Central memory CD4-positive, alpha-beta T cell (primary cell): ENCODE measurements at regions not wholly inside any gene's neighbourhood (a gene's known extent, or its start where the extent isn't known, plus 50 kb on each side); places are given as distances from the start of the nearest gene placed in this dataset.
"Not testable (repeated sequence)": the region's sequence is repeated elsewhere in the genome, so short reads cannot be mapped to it uniquely, and the experiment has no call there.

ENCODE experiments used
- DNase-seq: peaks from one replicate; pipeline ENCODE4 v3.0.0; 2022

DNA sequence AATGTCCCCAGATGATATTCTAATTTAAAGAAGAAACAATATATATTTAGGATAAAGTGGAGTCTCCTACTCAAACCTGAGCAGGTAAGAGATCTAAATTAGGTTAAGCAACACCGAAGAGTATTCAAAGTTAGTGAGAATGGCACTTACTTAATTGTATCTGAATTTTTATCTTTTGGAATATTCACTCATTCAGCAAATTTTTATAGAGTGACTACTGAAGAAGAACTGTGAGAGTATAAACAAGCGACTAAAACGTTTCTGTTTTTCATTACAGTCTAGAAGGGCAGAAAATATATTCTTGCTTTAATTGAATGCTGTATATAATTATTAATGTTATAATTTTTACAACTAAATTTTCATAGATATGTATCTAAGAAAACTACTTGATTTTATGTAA is 567.7 kb upstream of the TBL1XR1 start:
- no peak for DNase-seq

DNA sequence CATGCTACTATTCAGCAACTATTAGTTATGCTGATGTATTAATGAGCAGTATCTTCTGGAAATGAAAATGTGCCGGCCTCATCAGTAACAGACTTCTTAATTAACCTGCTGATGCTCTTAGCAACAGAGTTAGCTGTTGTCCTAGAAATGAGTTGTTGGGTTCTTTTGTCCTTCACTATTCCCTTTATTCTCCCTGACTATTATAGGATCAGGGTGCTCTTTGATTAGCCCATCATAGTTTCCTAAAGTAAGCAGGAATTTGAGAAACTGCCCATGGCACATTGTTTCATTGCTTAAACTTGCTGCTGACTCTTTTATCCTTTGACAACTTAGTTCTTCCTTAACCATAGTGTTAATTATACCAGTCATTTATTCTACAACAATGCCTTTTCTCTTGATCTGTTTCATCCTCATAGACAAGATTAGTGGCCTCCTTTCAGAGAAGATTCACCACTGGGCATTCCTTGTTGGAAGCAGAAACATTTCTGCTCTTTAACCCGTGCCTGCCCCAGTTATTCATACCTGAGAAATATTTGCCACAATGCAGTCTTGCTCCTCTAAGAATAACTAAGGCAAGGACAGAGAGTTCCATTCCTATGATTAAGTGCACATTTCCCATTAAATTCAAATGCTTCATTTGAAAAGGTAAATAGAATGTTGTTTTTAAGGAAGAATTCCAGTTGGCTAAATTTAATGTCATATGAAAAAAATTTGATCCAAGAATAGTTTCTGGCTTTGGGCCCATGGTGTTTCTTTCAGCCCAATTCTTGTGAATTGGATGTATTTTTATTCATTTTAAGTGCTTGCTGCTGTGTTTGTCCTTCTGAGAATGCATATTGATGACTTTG is 573.3 kb upstream of the TBL1XR1 start:
- DNase-seq, result no peak

DNA sequence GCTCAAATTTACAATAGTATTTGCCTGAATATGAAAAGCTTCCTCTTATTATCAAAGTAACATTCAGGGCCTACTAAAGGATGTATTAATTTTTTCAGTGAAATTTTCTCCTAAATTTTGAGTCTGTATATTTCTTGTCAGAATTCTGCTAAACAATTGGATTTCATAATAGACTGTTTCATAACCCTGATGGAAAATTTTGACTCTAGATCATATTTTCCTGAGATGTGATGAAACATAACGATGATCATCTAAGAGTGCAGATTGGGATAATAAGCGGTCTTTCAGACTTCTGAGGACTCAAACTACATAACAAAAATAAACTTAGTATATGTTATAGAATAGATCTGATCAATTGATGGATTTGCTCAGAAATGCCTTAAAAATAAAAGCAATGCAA is 574.5 kb upstream of the TBL1XR1 start:
- no peak for DNase-seq

DNA sequence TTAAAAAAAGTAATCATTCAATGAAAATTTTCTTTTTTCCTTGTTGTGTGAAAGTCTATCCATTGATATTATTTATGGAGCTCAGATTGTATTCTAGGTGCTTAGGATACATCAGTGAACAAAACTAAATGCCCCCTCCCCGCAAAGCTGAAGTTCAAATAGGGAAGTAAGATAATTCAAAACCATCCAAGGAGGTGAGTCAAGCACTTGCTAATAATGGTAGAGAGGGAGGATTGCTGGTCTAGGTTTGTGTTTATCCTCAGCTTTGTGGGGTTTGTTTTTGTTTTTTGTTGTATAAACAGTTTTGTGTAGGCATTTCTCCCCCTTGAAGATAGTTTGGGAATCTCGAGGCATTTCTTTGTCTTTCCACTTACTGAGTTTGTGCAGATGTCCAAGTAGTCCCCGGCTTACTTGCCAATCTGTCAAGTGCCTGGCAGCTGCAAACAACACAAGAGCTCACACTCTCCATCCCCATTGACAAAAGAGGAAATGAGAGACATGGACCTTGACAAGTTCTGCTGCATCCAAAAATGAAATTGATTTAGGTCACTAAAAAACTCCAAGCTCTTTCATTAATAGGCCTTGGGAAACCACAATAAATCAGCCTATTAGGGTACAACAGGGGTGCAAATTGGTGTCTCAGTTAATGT is 575.8 kb upstream of the TBL1XR1 start:
- no peak for DNase-seq

DNA sequence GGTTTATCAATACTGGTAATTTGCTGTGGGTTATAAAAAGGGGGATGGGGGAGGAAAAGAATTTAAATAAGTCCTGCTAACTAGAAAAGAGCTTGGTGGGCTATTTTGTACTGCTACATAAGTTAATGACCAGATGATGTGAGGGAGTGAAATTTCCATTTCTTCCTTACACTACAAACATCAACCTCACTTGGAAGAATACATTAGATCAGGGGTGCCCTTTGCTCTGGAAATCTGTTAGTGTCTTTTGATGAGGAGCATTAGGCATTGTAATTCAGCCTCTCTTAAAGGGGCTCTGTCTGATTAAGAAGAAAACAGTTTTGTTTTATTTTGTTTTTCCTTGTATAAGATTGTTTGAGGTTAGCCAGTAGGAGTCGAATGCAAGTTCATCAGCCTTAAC is 576.4 kb upstream of the TBL1XR1 start:
- DNase-seq, result no peak

DNA sequence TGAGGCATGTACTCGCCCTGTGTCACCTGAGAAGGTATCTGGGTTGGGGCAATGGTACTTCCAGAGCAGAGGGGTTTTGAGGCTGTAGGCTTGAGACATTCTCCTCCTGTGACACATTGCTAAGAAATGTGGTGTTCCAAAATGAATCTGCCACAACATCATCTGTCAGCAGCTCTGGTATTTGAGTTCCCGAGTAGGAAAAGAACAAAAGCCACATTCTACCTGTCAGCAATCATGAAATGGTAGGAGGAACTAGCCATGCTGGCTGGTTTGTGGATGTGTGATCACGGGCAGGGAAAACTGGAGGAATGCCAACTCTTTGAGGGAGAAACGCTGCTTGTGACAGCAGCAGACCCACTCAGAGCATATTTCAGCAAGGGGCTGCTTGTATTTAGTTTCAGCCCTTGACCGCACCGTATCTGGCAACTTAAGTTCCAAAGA is 579.4 kb upstream of the TBL1XR1 start:
- no peak for DNase-seq

DNA sequence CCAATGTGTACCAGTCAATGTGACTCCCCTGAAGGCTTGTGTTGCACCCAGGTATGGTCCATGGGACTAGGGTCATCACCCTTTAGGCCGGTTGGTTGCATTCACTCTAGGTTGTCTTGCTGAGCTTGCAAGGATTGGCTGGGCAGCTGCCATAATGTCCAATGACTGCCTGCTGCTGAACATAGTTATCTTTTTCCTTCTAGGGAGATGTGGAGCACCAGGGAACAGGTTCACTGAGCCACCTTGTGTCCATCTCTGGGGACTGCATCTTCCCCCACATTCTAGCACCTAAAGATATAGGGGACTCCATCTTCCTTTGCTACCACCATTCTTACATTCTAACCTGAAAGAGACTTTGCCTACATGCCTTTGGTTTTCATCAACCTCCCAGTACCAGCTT is 580.4 kb upstream of the TBL1XR1 start:
- DNase-seq, result no peak

DNA sequence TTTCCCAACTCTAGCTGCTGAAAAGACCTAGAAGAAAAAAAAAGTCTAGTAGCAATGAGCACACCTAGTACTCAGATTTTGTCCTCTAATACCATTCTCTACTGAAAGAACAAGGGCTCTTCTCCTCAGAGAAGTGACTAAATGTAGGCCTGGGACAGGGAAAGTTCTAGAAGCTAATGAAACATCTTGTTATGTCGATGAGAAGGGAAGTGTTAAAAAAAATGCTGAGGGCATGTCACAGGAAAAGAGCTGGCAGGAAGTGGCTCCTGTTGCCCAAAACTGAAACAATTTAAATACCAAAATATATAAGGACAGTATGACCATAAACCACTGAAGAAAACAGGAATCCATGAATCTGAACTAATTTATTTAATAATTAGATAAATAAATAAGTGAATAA is 581.4 kb upstream of the TBL1XR1 start:
- no peak for DNase-seq

DNA sequence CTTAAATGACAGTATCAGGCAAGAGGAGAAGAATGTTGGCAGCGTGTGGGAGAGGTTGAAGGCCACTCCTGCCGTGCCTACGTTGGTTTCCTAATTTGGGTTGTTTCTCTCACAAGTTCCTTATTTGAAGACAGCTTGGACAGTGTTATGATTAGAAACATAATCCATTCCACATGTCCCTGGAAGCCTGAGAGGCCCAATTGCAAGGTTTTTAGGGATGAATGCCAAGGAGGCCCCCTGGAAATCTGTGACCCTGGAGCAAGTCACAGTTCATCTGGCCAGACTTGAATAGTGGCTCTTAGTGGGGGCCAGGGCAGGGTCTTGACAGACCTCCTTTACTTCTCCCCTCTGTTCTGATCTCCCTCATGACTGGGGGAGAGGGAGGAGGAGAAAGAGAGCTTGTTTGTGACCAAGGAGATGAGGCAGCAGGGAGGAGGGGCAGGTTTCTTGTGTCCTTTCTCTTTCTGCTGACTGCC is 584.4 kb upstream of the TBL1XR1 start:
- no peak for DNase-seq

DNA sequence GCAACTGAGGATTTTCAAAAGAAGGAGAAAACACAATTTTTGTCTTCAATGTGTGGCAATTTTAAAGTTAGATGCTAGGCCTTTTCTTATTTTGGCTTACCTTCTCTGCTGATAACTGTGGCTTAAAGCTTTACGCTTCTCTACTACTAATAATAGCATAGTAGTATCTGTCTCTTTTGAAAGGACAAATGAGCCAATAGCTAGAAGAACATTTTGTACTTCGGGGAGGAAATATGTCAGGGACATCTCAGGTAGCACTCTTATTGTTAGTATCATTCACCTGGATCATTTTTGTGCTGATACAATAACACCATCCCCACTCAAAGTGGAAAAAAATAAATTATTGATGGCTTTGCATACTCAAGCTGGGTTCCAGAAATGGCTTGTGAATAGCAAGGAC is 586.1 kb upstream of the TBL1XR1 start:
- no peak for DNase-seq

DNA sequence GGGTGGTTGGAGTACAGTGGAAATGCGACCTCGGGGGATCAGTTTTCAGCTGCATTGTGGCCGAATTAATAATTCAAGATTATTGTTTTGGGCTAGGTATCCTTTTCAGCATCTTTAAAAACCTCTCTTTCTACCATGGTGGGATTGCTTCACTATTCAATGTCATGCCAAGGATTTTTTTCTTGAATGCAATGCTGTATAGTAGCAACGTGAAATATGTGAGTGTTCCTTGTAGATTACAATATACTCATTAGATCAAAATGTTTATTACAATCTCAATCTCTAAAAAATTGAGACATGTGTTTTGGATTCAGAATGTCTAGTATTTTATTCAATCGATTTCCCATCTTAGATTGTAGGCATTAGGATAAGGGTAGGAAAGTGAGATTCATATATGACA is 586.5 kb upstream of the TBL1XR1 start:
- no peak for DNase-seq

DNA sequence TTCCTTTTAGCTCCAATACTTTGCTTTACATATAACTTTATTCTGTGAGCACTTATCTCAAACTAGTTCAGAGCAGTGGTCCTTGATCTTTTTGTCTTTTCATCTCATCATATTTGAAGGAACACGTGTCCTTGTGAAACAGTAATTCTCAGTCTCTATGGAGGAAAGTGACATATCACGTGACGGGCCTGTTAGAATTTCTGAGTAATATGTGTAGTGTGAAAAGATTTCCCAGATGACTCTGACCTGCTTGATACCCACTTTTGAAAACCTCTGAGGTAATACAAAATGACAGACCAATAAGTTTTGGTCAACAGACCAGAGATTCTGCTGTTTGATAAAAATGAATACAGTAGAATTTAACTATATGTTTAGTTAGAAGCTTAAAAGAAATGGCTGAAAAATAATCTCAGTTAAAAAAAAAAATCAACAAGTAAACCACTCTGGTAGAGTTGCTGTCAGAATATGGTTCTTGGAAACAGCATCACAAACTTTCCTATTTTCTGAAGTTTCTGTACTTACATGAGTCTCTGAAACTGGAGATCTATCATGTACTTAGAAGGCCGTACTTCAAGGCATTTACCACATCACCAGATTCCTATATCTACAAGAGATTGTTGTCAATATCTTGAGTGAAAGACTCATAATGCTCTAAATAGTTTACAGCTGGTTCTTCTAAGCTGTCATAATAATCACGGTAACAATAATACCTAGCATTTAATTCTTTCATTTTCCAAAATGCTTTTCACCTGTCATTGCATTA is 590.2 kb upstream of the TBL1XR1 start:
- no peak for DNase-seq

DNA sequence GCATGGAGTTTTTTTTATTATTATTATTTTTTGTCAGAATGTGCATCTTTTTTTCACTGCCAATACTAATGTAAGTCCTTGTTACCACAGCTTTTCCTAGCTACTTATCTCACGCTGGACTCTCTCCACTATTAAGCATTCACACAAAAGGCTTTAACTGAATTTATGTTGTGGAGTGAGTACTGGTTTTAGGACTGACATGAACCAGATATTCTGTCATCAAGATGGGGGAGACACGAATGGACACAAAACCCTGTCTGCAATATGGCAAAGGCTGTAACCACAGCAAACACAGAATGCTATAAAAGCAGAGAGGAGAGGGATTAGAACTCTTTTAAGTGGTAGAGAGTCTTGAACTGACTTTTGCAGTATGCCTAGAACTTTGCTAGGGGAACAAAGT is 592.2 kb upstream of the TBL1XR1 start:
- no peak for DNase-seq

DNA sequence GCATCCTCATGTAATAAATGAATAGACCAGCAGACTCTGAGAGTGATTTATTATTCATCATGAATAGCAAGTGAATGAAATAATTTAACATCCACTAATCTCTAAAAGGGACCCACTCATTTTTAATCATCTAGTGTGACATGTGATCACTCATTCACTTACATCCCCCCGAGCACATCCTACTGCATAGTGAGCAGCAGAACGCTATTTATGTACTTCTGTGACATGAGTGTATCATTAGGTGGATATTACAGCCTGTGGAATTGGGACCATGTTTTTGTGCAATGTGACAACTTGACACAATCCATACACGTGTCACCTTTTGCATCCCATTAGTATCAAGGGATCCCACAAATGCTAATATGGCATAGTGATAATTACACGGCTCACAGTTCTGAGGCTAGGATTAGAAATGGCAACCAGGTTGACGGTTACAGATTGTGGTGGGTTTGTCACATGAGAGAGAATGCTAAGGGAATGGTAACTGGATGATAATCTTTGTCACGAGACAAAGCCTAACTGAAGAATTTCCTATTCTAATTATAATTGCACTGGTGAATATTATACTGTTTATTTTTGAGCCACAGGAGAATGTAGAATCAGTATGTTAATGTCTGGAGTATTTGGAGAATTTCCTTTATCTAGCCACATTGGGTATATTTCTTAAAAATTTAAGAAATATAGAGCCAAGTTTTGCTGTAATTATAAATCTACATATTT is 595.2 kb upstream of the TBL1XR1 start:
- DNase-seq, result no peak

DNA sequence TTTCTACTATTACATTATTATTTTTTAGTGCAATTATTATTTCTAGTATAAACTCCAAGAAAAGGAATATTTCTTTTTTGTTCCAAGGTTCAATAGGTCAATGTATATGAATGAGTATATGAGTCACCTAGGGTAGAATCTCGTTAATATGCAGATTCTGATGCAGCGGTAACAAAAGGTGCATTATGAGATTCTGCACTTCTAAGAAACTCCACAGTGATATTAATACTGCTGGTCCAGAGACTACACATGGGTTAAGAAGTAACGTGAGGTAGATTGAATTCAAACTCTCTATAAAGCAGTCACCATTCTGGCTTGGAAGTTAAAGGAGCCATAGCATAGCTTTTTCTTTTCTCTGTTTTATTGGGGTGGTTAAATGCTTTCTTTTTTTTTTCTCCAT is 596.2 kb upstream of the TBL1XR1 start:
- DNase-seq, result no peak

DNA sequence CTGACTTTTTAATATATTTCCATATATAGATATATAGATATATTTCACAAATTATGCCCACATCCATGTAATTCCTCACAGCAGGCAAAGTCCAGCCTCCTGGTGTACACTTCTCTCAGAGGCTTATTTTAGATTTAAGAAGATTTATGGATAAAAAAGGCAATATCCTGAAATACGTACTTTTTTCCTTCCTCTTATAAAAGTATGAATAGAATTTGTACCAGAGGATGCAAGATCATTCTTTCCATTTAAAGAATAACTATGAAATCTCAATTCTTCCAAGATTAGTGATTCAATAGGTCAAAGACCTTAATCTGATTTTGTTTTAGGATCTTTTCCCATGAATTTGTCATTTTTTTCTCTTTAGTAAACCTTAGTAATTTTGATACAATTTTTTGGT is 597.9 kb upstream of the TBL1XR1 start:
- DNase-seq, result no peak

DNA sequence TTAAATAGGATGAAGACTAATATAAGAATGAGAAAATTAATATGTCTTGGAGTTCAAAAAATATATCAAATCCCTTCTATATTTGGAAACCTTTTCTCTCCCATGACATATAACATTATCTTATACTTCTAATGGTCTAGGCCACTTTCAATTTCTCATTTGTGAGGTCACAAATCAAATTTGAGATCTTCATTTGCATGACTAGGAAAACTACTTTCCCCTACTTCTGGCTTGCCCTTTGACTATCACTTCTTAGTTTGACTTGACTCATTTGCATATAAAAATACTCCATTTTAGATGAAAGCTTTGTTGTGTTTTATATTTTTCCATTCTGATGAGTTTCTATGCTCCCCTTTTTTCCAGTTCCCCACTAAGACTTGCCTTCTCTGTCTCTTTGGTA is 598.6 kb upstream of the TBL1XR1 start:
- no peak for DNase-seq

DNA sequence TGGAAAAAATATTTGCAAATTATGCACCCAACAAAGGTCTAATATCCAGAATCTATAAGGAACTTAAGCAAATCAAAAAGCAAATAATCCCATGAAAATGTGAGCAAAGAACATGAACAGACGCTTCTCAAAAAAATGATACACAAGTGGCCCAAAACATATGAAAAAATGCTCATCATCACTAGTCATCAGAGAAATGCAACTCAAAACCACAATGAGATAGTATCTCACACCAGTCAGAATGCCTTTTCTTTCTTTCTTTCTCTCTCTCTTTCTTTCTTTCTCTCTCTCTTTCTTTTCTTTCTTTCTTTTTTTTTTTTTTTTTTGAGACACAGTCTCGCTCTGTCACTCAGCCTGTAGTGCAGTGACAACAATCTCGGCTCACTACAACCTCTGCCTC is 602.9 kb upstream of the TBL1XR1 start:
- not testable (repeated sequence) for DNase-seq

DNA sequence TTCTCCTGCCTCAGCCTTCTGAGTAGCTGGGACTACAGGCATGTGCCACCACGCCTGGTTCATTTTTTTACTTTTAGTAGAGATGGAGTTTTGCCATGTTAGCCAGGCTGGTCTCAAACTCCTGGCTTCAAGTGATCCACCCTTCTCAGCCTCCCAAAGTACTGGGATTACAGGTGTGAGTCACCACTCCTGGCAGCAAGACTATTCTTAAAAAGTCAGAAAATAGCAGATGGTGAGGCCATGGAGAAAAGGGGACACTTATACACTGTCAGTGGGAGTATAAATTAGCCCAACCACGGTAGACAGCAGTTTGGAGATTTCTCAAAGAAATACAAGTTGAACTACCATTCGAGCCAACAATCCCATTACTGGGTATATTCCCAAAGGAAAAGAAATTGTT is 603.3 kb upstream of the TBL1XR1 start:
- DNase-seq, result no peak

DNA sequence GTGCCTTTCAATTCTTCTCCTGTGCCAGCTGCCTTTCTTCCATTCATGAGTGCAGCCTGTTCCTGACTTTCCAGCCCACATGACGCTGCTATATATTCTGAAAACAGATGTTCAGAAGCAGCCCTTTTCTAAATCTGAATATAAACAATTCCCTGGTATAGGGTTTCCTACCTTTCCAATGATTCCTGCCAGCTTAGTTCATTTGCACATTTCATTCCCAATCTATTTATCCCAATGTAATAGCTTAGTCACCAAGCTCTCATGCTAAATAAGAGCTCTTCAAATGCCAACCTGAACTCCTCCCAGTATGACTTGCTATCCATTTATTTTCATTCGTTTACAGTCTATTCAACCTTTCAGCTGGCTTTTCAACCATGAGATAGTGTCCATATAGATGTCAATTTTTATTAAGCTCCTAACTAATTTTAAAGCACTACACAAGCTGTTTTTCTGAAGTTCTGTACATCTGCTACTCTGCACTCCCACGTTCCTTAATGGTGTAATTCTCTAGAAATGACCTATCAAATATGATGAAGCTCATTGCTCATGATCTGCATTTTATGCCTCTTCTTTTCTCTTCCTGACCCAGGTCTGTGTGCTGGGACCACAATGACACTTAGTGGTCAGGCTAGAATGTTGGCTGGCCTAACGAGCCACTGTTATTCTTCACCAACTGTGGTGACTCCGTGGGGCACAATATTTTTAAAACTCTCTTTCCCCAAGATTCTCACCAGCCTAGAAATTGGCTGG is 605.0 kb upstream of the TBL1XR1 start:
- DNase-seq, result no peak

DNA sequence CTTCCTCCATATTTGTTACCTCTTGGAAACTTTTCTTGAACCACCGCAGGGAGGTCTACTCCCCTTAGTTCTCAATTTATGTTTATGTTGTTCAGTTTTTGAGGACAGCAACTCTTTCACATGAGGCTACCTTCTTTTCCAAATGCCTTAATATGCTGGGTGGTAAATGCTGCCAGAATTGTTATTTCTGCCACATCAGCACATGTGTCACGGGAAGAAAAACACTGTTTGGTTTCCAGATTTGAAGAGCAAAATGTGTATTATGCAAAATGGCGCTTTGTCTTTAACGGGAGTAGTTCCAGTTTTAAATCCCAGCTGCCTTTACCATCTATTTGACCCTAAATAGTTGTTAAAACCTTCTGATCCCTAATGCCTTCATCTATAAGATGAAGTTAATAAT is 606.2 kb upstream of the TBL1XR1 start:
- no peak for DNase-seq

DNA sequence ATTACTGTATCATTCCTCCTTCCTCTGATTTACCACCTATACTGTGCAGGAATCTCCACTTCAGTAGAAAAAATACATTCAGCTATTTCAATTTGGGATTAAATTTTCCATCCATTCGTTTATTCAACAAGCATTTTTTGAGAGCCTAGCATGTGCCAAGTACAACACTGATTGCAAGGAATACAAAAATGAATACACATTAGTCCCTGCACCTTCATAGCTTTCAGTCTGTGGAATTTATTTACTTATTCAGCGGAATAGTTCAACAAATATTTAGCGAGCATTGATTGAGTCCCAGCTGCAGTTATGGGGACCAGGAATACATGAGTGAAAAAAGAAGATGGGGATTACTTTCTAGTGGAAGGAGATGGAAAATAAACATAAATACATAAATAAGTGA is 606.8 kb upstream of the TBL1XR1 start:
- DNase-seq, result no peak
